NCI-H510A (cell line): ENCODE measurements at regions not wholly inside any gene's neighbourhood (a gene's known extent, or its start where the extent isn't known, plus 50 kb on each side); places are given as distances from the start of the nearest gene placed in this dataset.

Experiments
- DNase-seq: peaks from one replicate; lab custom pipeline; 2025; lab: John Stamatoyannopoulos, UW

DNA sequence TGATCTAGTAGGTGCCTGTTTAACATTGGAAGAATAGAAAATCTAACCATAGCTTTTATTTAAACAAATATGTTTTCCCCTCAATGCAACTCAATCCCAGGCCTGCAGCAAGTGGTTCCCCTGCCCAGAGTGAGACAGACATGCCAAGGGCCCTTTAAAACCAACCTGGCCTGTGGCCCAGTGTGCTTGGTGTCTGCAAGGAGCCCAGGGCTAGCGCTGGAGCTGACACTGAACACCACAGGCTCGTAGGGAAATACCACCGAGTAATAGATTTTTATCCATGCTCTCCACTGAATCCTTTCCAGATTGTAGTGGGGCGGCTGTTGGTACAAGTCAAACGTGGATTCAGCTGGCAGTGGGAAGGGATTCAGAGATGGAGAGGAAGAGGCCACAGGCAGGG is 95.6 kb upstream of the NRXN3 start:
- DNase-seq = peak; percentile 74

GRCh38 chr14:78075033-78075432 is 95.1 kb upstream of the NRXN3 start:
- peak; percentile 57 for DNase-seq

DNA sequence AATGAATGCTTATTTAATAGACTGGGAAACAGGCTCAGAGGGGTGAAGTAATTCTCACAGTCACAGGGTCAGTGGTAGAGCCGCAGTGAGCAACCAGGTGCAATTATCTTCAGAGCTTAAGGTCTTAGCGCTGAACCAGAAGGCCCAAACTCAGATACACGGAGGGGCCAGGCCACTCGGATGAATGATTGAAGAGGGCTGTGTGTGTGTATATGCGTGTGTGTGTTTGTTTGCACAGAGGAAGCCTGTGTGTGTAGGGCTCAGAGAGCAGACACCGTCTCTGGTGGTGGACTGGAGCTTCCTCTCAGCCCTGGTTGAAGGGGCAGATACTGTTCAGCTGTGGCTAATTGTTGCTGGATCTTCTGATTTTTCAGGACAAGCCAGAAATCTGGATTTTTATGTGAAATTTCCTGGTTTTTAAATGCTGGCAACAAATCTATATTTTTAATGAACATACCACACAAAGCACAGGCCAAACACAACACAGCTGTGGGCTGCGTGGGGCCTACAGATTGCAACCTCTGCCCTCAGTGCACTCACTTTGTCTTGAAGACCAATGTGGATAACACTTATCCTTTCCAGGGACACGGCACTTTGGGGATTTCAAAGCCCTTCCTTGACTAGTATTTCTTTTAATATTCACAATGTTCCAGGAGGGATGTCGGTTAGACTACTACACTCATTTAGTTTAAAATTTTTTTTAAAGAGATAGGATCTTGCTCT is 94.5 kb upstream of the NRXN3 start:
- DNase-seq = peak; percentile 35

GRCh38 chr14:78081245-78081644 is 88.9 kb upstream of the NRXN3 start:
- no peak for DNase-seq

- no peak for DNase-seq
These were observed 86.3 kb upstream of the NRXN3 start for GRCh38 chr14:78083837-78084236.

DNA sequence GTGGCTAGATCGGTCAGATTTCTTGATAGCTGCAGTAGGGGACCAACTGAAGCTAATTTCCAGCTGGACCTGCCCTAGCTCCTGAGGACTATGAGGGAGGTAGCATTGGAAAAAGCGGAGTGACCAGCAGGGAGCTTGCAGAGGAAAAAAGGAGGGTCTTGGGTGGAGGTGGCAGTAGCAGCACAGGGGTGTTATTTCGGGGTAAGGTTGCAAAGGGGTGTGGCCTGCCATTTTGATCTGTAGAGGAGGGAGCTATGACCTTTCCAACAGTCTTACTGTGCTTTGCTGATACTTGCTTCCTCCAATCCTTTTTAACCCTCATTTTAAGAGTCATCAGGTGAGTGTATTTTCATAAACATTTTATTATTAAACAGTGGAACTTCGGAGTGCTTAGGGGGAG is 83.8 kb upstream of the NRXN3 start:
- DNase-seq = no peak

GRCh38 chr14:78088916-78089315 is 81.3 kb upstream of the NRXN3 start:
- DNase-seq = peak; percentile 21

- no peak for DNase-seq
These were observed 79.3 kb upstream of the NRXN3 start for GRCh38 chr14:78090864-78091263.

- DNase-seq = no peak
These were observed 78.8 kb upstream of the NRXN3 start for GRCh38 chr14:78091361-78091760.

DNA sequence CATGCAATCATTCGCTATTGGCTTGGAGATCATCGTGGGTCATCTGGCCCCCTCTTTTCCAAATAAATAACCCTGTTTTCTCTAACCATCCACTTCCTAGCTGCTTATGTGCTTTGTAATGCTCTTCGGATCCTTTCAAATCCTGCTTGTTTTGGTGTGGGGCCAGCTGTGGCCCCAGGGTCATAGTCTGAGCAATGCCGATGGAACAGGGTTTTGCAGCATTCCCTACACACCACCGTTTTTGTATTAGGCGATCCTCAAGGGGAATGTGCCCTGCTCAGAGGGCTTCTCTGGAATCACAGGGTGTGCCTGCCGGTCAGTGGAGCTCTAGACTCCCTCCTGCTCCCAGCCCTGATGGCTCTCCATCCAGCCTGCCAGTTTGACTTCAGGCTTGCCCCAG is 78.1 kb upstream of the NRXN3 start:
- DNase-seq = no peak

- DNase-seq = peak; percentile 71
These were observed 66.9 kb upstream of the NRXN3 start for GRCh38 chr14:78103271-78103670.

- DNase-seq = no peak
These were observed 66.0 kb upstream of the NRXN3 start for GRCh38 chr14:78104160-78104559.

DNA sequence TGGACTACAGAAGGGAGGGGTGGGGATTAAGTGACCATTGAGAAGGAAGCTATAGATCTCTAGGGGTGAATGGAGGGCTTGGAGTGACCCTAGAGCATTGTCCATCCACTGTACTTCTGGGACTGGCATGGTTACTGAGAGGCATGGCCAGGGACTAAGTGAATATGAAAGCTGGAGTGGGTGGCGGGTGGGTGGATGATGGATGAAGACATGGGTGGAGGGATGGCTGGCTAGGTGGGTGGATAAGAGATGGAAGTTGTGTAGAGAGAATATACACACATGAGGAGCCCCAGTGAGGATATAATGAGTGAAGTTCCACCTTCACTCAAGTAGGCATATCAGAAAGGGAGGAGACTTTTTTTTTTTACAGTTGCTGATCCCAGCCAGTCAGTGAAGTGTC is 65.5 kb upstream of the NRXN3 start:
- DNase-seq = no peak

DNA sequence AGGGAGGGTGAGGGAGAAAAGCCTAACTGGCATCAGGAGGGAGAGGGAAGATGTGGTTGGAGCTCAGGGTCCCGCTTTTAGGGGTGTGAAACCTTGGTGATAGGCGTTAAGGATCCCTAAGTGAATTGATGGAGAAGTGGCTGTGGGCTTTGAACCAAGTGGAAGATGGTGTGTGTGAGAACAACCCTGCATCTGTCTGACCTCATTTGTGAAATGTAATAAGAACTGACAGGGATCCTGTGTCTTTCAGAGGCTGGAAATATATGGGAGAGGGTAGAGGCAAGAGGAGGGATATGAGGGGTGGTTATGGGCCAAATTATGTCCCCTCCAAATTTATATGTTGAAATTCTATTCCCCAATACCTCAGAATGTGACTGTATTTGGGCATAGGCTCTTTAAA is 63.8 kb upstream of the NRXN3 start:
- no peak for DNase-seq

- DNase-seq = no peak
These were observed 63.0 kb upstream of the NRXN3 start for GRCh38 chr14:78107166-78107565.

DNA sequence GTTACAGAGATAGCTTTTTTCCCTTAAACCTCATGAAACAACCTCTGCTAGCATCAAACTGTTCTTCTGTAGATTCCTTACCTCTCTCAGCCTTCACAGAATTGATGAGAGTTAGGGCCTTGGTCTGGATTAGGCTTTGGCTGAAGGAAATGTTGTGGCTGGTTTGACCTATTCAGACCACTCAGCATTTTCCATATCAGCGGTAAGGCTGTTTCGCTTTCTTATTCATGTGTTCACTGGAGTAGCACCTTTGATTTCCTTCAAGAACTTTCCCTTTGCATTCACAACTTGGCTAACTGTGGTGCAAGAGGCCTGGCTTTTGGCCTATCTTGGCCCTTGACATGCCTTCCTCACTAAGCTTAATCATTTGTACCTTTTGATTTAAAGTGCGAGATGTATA is 50.7 kb upstream of the NRXN3 start:
- no peak for DNase-seq
